ENCODE measurements at regions not wholly inside any gene's neighbourhood (a gene's known extent, or its start where the extent isn't known, plus 50 kb on each side); places are given as distances from the start of the nearest gene placed in this dataset.

DNA sequence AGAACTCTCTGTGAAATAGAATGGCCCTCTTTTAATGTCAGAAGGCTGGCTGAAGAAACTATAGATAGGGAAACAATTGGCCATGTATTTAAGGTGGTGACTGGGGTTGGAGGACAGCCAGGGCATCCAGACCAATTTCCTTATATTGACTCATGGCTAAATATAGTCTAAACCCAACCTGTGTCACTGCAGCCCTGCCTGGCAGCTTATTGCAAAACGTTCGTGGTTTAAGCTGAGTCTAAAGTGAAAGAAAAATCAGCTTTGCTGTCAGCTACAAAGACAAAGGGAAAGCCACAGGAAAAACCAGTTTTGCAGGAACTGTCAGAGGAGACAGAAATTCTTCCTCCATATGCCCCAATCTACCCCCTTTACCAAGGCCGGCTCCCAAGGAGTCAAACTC lies 902.8 kb upstream of the NDST4 start:
- TF ChIP-seq POLR2AphosphoS5 (IDR thresholded peaks at IDR 0.05; ENCODE audit: low read depth, low read length) (no peak), TAF1 (IDR thresholded peaks at IDR 0.05; ENCODE audit: borderline replicate concordance, insufficient read depth, low read length) (no peak), FOXP2 (optimal IDR thresholded peaks at IDR 0.05; ENCODE audit: borderline replicate concordance, extremely low read depth, extremely low read length, insufficient read depth) (no peak)
- TF ChIP-seq, protein P1, sequence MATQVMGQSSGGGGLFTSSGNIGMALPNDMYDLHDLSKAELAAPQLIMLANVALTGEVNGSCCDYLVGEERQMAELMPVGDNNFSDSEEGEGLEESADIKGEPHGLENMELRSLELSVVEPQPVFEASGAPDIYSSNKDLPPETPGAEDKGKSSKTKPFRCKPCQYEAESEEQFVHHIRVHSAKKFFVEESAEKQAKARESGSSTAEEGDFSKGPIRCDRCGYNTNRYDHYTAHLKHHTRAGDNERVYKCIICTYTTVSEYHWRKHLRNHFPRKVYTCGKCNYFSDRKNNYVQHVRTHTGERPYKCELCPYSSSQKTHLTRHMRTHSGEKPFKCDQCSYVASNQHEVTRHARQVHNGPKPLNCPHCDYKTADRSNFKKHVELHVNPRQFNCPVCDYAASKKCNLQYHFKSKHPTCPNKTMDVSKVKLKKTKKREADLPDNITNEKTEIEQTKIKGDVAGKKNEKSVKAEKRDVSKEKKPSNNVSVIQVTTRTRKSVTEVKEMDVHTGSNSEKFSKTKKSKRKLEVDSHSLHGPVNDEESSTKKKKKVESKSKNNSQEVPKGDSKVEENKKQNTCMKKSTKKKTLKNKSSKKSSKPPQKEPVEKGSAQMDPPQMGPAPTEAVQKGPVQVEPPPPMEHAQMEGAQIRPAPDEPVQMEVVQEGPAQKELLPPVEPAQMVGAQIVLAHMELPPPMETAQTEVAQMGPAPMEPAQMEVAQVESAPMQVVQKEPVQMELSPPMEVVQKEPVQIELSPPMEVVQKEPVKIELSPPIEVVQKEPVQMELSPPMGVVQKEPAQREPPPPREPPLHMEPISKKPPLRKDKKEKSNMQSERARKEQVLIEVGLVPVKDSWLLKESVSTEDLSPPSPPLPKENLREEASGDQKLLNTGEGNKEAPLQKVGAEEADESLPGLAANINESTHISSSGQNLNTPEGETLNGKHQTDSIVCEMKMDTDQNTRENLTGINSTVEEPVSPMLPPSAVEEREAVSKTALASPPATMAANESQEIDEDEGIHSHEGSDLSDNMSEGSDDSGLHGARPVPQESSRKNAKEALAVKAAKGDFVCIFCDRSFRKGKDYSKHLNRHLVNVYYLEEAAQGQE (IDR thresholded peaks at IDR 0.05; ENCODE audit: insufficient read depth in 1 of 2, low read depth in 2 of 2, low read length in 2 of 2) = no peak

DNA sequence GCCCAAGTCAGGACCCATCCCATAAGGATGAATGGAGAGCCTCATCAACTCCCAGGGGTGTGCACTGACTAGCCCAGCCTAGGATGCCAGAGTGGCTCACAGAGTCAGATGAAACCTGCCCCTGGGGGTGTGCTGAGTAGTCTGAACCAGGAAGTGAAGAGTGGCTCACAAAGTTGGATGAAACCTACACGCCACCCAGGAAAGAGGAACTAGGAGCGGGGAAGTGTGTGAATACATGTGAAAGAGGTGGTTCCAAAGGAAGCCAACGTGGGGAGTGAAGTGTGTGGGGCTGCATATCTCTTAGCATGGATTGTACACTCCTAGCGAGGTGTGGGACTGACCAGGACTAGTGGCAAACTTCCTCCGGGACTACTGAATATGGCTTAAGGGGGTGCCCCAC lies 902.1 kb upstream of the NDST4 start:
- TF ChIP-seq FOXP2 (optimal IDR thresholded peaks at IDR 0.05; ENCODE audit: borderline replicate concordance, extremely low read depth, extremely low read length, insufficient read depth) (no peak), TAF1 (IDR thresholded peaks at IDR 0.05; ENCODE audit: borderline replicate concordance, insufficient read depth, low read length) (no peak)
- TF ChIP-seq, protein P1 (IDR thresholded peaks at IDR 0.05; ENCODE audit: insufficient read depth in 1 of 2, low read depth in 2 of 2, low read length in 2 of 2) = no peak

DNA sequence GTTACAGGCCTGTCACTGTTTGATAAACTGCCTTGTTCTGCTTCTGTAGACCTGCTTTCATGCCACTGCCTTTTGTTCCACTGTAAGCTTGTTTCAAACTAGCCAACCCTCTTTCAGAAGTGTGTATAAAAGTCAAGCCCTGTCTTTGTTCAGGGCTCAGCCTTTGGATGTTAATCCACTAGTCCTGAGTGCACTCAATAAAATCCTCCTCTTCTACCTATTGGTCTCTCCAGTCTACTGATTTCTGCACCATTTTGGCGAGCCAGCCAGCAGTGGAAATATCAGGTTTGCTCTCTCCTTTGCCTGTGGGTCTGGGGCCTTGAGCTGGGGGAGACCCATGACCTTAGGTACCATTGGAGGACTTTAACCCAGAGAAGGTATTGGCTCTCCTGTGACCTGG lies 901.6 kb upstream of the NDST4 start:
- TF ChIP-seq, protein P1 (IDR thresholded peaks at IDR 0.05; ENCODE audit: insufficient read depth in 1 of 2, low read depth in 2 of 2, low read length in 2 of 2) = no peak
- TF ChIP-seq SIN3A (IDR thresholded peaks at IDR 0.05; ENCODE audit: borderline replicate concordance, insufficient read depth, low read length) (no peak), FOXP2 (optimal IDR thresholded peaks at IDR 0.05; ENCODE audit: borderline replicate concordance, extremely low read depth, extremely low read length, insufficient read depth) (no peak), TAF1 (IDR thresholded peaks at IDR 0.05; ENCODE audit: borderline replicate concordance, insufficient read depth, low read length) (no peak)

DNA sequence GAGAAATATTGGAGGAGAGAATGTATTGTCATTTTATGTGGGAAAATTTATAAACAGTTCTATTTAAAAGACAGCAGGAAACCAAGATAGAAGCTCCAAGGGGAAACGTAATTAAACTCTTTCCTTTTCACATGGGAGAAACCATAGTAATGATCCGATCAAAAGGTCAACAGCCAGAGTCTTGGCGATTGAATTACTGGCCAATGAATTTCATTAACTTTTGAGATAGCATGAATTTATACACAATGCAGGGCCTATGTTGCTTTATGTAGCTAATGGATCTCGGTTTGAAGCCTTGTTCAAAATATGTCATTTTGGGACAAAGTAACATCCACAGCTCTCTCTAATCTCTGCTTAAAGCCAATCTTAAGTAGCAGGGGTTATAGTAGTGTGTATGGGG lies 897.5 kb upstream of the NDST4 start:
- no peak for TF ChIP-seq SIN3A (IDR thresholded peaks at IDR 0.05; ENCODE audit: borderline replicate concordance, insufficient read depth, low read length)
- TF ChIP-seq TAF1 (IDR thresholded peaks at IDR 0.05; ENCODE audit: borderline replicate concordance, insufficient read depth, low read length) = no peak
- TF ChIP-seq FOXP2 (optimal IDR thresholded peaks at IDR 0.05; ENCODE audit: borderline replicate concordance, extremely low read depth, extremely low read length, insufficient read depth) = no peak
- no peak for TF ChIP-seq POLR2AphosphoS5 (IDR thresholded peaks at IDR 0.05; ENCODE audit: low read depth, low read length)
- TF ChIP-seq, protein P1 (IDR thresholded peaks at IDR 0.05; ENCODE audit: insufficient read depth in 1 of 2, low read depth in 2 of 2, low read length in 2 of 2) = no peak

DNA sequence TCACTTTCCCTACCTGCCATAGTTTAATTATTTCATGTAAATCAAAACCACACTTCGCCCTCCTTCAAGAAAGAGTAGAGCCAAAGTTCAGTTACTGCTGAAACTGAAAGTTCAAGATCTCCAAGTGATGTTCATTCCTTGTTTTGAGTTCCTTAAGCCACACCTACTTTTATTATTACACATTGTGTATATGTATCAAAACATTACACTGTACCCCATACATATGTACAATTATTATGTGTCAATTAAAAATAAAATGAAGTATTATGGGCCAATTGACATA lies 892.3 kb upstream of the NDST4 start:
- TF ChIP-seq, protein P1 (IDR thresholded peaks at IDR 0.05; ENCODE audit: insufficient read depth in 1 of 2, low read depth in 2 of 2, low read length in 2 of 2) = no peak
- TF ChIP-seq SIN3A (IDR thresholded peaks at IDR 0.05; ENCODE audit: borderline replicate concordance, insufficient read depth, low read length) = no peak
- no peak for TF ChIP-seq TAF1 (IDR thresholded peaks at IDR 0.05; ENCODE audit: borderline replicate concordance, insufficient read depth, low read length)
- TF ChIP-seq POLR2AphosphoS5 (IDR thresholded peaks at IDR 0.05; ENCODE audit: low read depth, low read length) = no peak
- no peak for TF ChIP-seq FOXP2 (optimal IDR thresholded peaks at IDR 0.05; ENCODE audit: borderline replicate concordance, extremely low read depth, extremely low read length, insufficient read depth)

Data from PFSK-1 (cell line).